Natural killer cell (primary cell): ENCODE measurements at regions not wholly inside any gene's neighbourhood (a gene's known extent, or its start where the extent isn't known, plus 50 kb on each side); places are given as distances from the start of the nearest gene placed in this dataset.

Experiments
- ATAC-seq, 3 donors: fragments of 150-1000 bp in 2 of 3; fragments of 200-7000 bp in 1 of 3; cut with Tn5 transposase; 1 replicate in 1 of 3; 2 replicates in 2 of 3; pipeline ENCODE4 v1.10.0; 2021; ENCODE audit warnings: mild to moderate bottlenecking in 2 of 3, moderate library complexity in 2 of 3
- DNase-seq, 2 donors: peaks; one replicate each; pipeline versions ENCODE4 v3.0.0 to v3.0.0-alpha.2; 2013 to 2021; ENCODE audit warnings: mixed read lengths in 1 of 2
- H3K27ac ChIP-seq: one replicate; pipeline ENCODE4 v1.5.1; 2013; ENCODE audit warnings: mild to moderate bottlenecking, low read length
- H3K27me3 ChIP-seq: one replicate; pipeline ENCODE4 v1.6.1; 2013; ENCODE audit warnings: low read length; ENCODE audit not compliant: control insufficient read depth, insufficient read depth
- H3K36me3 ChIP-seq: one replicate; pipeline ENCODE4 v1.6.1; 2013; ENCODE audit warnings: low read length; ENCODE audit not compliant: control insufficient read depth, insufficient read depth
- H3K4me1 ChIP-seq: one replicate; pipeline ENCODE4 v1.6.1; 2013; ENCODE audit warnings: low read length; ENCODE audit not compliant: control insufficient read depth, insufficient read depth
- H3K4me3 ChIP-seq: one replicate; pipeline ENCODE4 v1.5.1; 2013; ENCODE audit warnings: low read length
- H3K9me3 ChIP-seq: one replicate; pipeline ENCODE4 v1.6.1; 2013; ENCODE audit warnings: low read length; ENCODE audit not compliant: control insufficient read depth, insufficient read depth
- H3K27ac Mint-ChIP-seq, 2 donors: one replicate each; pipeline ENCODE4 v1.8.0; 2022; ENCODE audit warnings: mild to moderate bottlenecking in 2 of 2, mixed read lengths in 2 of 2, moderate library complexity in 1 of 2
- H3K27me3 Mint-ChIP-seq, 2 donors: one replicate each; pipeline ENCODE4 v1.8.0; 2022; ENCODE audit warnings: low read depth in 2 of 2, mixed read lengths in 2 of 2
- H3K36me3 Mint-ChIP-seq: one replicate; pipeline ENCODE4 v1.8.0; 2022; ENCODE audit warnings: mixed read lengths
- H3K4me1 Mint-ChIP-seq, 2 donors: one replicate each; pipeline ENCODE4 v1.8.0; 2022; ENCODE audit warnings: mixed read lengths in 2 of 2
- H3K4me3 Mint-ChIP-seq: one replicate; pipeline ENCODE4 v1.8.0; 2022; ENCODE audit warnings: mild to moderate bottlenecking, moderate library complexity, mixed read lengths
- H3K9me3 Mint-ChIP-seq, 2 donors: one replicate each; pipeline ENCODE4 v1.8.0; 2022; ENCODE audit warnings: mixed read lengths in 2 of 2
- CTCF ChIP-seq: fragments of 200-600 bp; IDR thresholded peaks from one replicate; pipeline ENCODE4 v1.8.0; 2022; ENCODE audit warnings: antibody characterized with exemption
- WGBS: methylation state at CpG from one replicate; pipeline ENCODE4 v1.1.7; 2013; ENCODE audit warnings: missing lambda C conversion rate; ENCODE audit not compliant: insufficient coverage; 5-methylcytosine and 5-hydroxymethylcytosine counted together
- intact Hi-C: fragments of 100-400 bp; cut with micrococcal nuclease; formaldehyde crosslinking; loops from one replicate; pipeline ENCODE4 v1.14.2; 2022

DNA sequence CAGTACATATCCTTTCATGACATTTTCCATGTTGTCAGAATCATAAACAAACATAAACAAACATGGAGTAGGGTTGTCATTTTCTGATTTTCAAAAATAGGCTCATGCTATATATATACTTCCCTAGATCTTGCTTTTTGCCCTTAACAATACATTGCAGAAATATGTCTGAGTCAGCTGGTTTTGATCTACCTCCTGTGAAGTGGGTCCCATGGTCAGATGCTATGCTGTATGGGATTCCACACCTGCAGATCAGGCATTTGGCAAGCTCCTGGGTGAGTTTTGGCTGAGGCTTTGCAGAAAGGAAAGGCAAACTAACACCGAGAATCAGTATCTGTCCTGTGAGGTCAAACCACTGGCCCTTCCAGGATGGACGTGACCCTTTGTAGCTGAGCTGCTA is 183.0 kb upstream of the ARID2 start:
- Histone ChIP-seq H3K27ac (no peak overlapping the region), H3K27me3 (no peaks in the 10 kb centered on the region), H3K9me3 (no peaks in the 10 kb centered on the region), H3K4me1 (no peaks in the 10 kb centered on the region), H3K36me3 (no peaks in the 10 kb centered on the region), H3K4me3 (no peak overlapping the region)
- DNase-seq: no peak
- no peak overlapping the region for H3K4me3 Mint-ChIP-seq
- H3K36me3 Mint-ChIP-seq: no peaks in the 10 kb centered on the region
- TF ChIP-seq CTCF: no peak
- no peaks in the 10 kb centered on the region for H3K4me1 Mint-ChIP-seq
- intact Hi-C loops: no loop called here
- no peaks in the 10 kb centered on the region for H3K9me3 Mint-ChIP-seq
- WGBS: 93% methylated on average over 2 of the region's 2 CpGs
- no peaks in the 10 kb centered on the region for H3K27me3 Mint-ChIP-seq
- no peak overlapping the region for H3K27ac Mint-ChIP-seq
- ATAC-seq: no peak

DNA sequence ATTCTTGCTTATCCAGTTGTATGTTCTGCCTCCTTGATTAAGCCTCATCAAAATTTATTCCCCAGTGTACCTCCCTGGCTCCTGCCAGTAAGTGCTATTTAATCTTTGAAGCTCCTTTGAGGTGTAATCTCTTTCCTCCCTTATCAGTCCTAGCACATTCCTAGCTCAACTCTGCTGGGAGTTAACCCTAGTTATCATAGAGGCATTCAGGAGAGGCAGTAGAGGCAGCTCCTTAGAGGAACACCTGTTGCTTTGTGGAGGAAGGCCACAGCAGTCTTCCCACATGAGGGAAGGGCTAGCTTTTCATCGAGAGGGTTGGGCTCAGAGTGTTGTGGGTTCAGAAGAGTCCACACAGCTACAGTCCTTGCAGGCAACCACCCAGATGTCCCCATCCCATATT is 182.4 kb upstream of the ARID2 start:
- Histone ChIP-seq H3K27ac (no peak overlapping the region), H3K36me3 (no peaks in the 10 kb centered on the region), H3K27me3 (no peaks in the 10 kb centered on the region), H3K4me1 (no peaks in the 10 kb centered on the region), H3K9me3 (no peaks in the 10 kb centered on the region), H3K4me3 (no peak overlapping the region)
- intact Hi-C loops: no loop called here
- ATAC-seq: no peak
- H3K36me3 Mint-ChIP-seq: no peaks in the 10 kb centered on the region
- no peak overlapping the region for H3K27ac Mint-ChIP-seq
- DNase-seq: no peak
- no peaks in the 10 kb centered on the region for H3K27me3 Mint-ChIP-seq
- 83% methylated on average over 1 of the region's 1 CpG for WGBS
- TF ChIP-seq CTCF: no peak
- no peaks in the 10 kb centered on the region for H3K9me3 Mint-ChIP-seq
- no peak overlapping the region for H3K4me3 Mint-ChIP-seq
- no peaks in the 10 kb centered on the region for H3K4me1 Mint-ChIP-seq

DNA sequence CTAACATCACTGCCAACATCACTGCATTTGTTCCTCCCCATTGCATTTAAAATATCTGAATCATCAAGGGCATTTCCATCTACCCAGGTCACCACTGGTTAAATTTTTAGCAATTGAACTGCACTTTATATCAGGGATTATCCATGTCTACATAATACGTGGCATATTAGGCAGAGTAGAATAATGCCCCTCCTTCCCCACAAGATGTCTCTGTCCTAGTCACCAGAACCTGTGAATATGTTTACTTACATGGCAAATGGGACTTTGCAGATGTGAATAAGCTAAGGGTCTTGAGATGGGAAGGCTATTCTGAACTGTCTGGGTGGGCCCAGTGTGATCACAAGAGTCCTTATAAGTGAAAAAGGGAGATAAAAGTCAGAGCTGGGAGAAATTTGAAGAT is 181.7 kb upstream of the ARID2 start:
- H3K27ac ChIP-seq: no peak overlapping the region
- H3K36me3 Mint-ChIP-seq: no peaks in the 10 kb centered on the region
- no peak overlapping the region for H3K27ac Mint-ChIP-seq
- no peaks in the 10 kb centered on the region for H3K4me1 Mint-ChIP-seq
- no peak for TF ChIP-seq CTCF
- no peaks in the 10 kb centered on the region for H3K4me1 ChIP-seq
- ATAC-seq (no peak), DNase-seq (no peak)
- no peaks in the 10 kb centered on the region for H3K36me3 ChIP-seq
- 85% methylated on average over 1 of the region's 1 CpG for WGBS
- no peak overlapping the region for H3K4me3 Mint-ChIP-seq
- intact Hi-C loops: no loop called here
- H3K4me3 ChIP-seq: no peak overlapping the region
- peaks cover 0 to 3% of the 10 kb centered on the region in 2 donors for H3K27me3 Mint-ChIP-seq
- no peaks in the 10 kb centered on the region for H3K9me3 ChIP-seq
- no peaks in the 10 kb centered on the region for H3K27me3 ChIP-seq
- H3K9me3 Mint-ChIP-seq: no peaks in the 10 kb centered on the region

DNA sequence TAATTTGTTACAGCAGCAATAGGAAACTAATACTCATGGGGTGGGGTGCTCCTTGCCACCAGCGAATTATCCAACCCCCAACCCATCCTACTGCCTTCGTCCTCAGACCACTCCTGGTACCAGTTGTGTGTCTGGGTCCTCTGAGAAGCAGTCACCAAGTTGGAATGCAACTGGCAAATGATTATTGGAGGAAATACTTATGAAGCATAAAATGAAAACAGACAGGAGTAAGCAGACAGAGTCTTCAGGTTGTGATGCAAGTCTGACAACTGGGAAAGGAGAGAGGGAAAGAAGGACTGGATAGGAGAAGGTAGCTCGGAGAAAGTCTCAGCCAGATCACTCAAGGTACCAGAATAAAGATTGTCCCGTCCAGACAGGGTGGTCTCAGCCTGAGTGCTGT is 181.1 kb upstream of the ARID2 start:
- ATAC-seq (no peak), DNase-seq (no peak)
- Histone ChIP-seq H3K9me3 (no peaks in the 10 kb centered on the region), H3K27ac (no peak overlapping the region), H3K36me3 (no peaks in the 10 kb centered on the region), H3K27me3 (no peaks in the 10 kb centered on the region), H3K4me3 (no peak overlapping the region), H3K4me1 (no peaks in the 10 kb centered on the region)
- no peaks in the 10 kb centered on the region for H3K36me3 Mint-ChIP-seq
- no peaks in the 10 kb centered on the region for H3K4me1 Mint-ChIP-seq
- no peak overlapping the region for H3K4me3 Mint-ChIP-seq
- H3K9me3 Mint-ChIP-seq: no peaks in the 10 kb centered on the region
- no peak for TF ChIP-seq CTCF
- intact Hi-C loops: no loop called here
- peaks cover 0 to 7% of the 10 kb centered on the region in 2 donors for H3K27me3 Mint-ChIP-seq
- no peak overlapping the region for H3K27ac Mint-ChIP-seq
- WGBS: 95% methylated on average over 4 of the region's 4 CpGs
